GM19438 (cell line): ENCODE measurements at regions not wholly inside any gene's neighbourhood (a gene's known extent, or its start where the extent isn't known, plus 50 kb on each side); places are given as distances from the start of the nearest gene placed in this dataset.
A peak's percentile ranks its signal among the peaks of the same experiment; 100 is the strongest.

Experiments
- ATAC-seq: cut with Tn5 transposase; IDR thresholded peaks from one replicate; pipeline ENCODE4 v1.9.1; 2021; ENCODE audit warnings: low read depth; ENCODE audit not compliant: unreplicated experiment

DNA sequence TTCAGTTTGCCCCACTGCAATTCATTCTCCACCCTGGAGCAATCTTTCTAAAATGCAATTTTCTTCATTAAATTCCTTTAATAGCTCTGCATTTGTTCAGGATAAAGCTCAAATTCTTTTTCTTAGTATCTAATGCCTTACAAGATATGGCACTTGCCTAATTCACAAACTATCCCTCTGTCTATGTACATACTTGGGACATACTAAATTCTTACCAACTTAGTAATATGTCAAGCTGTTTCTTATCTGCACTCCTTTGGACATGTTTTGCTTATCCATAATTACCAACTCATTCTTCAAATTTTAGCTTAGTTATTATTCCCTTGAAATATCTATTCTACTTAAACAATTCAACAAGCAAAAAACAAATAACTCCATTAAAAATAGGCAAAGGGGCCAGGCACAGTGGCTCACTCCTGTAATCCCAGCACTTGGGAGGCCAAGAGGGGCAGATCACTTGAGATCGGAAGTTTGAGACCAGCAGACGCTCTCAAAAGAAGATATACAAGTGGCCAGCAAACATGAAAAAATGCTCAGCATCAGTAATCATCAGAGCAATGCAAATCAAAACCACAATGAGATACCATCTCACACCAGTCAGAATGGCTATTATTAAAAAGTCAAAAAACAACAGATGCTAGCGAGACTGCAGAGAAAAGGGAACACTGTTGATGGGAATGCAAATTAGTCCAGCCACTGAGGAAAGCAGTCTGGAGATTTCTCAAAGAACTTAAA is 96.9 kb downstream of the FAM76B start:
- ATAC-seq = no peak

DNA sequence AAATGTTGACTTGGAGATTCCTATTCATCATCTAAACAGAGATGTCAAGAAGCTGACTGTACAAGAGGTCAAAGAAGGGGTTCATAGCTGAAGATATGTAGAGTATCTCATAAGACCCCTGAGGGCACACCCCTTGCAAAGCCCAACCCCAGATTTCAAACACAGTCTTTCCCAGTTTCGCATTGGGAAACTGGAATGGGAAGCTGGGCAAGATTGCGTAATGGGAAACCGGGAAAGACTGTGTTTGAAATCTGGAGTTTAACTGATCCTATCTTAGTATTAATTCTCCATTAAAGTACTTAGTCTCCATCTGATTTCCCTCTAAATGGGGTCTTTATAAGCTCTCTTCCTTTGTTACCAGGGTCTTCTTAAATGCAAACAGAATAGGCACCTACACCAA is 99.5 kb downstream of the FAM76B start:
- ATAC-seq = no peak

DNA sequence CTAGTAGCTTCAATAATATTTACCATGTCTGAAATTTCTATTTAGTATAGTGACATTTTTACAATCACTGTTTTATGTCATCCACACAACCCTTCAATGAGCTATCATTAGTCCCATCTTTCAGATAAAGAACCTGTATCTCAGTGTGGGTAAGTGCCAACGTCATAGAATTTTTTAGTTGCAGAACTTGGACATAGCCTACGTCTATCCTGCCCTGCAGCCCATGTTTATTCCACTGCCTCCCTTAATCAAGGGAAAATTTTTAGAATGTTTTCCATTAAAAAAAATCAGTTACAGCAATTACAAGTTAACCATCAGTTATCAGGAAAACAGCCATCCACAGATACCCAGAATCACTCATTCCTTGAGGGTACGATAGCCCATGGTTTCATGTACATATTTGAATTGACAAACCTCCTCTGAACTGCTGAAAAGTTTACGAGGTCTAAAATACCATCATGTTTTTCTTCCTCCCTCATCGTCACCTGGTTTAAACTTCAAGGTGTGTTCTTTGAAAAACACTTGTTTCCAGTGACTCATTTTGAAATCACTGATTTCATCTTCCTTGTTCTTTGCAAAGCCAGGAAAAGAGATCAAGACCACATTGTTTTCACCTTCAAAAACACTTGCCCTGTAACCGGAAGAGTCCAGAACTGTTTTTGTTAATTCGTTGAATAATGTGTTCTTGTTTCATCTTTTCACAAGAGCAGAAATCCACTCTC is 100.9 kb downstream of the FAM76B start:
- no peak for ATAC-seq

DNA sequence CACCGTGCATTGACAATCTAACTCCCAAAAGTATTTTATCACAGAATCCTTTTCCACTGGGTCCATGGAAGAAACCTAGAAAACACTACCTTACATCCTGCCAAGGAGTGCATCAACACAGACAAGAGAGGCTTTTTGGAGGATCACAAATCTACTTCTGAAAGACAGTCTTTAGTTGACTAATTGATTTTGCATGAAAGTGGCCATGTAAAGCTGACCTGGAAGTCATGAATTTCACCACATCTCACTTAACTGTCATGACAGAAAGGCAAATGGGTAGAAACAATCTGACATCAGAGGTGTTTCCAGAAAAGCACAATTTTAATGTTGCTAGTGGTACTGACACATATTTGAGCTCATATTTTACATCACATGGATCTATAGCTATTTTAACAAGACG is 101.6 kb downstream of the FAM76B start:
- ATAC-seq = no peak

DNA sequence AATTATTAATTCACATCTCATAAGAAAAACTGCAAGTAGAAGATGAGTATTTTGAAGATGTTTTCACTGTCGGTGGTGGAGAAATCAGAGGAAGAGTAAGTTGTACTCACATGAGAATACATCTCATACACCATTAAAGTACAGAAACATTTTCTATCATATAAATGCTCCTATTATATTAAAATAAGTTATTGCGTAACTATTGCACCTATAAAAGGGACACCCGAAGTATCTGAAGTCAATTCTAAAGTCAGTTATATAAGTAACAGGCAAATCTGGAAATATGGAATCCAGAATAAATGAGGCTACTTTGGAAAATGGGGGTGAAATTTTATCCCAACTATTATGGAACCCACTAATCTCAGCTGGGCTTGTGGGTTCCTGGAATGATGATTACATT is 103.3 kb downstream of the FAM76B start:
- ATAC-seq = no peak

DNA sequence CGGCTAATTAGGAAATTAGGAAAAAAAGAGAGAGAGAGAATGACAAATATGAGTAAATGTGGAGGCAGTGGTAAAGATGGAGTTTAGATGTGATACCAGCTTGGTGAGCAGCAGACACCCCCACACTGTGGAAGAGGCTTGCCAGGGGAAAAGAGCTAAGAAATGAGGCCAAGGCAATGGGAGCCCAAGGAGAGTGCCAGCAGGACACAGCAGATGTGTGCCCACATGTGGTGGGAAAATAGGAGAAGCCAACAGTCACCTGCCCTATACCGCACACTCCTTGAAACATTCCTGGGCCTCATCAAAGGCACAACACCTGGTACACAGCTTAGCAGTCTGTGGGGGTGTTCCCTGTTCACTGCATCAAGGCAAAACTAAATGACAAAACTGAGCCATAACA is 104.9 kb downstream of the FAM76B start:
- ATAC-seq = no peak

DNA sequence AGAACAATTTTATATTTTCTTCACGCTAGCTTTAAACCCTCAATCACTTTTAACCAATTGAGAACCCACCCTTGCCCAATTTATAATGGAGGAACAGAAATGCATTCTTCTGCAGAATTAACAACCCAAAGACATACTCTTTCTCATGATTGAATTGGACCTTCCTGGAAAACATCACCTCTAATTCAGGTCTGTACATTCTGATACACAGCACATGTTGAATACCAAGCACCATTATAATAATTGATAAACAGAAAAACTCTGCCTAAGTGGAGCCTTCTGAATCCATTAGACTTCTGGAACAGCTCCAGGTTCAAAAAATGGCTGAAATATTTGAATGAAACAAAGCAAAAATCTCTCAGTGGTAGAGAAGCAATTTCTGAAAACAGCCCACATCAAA is 105.4 kb downstream of the FAM76B start:
- ATAC-seq = no peak

DNA sequence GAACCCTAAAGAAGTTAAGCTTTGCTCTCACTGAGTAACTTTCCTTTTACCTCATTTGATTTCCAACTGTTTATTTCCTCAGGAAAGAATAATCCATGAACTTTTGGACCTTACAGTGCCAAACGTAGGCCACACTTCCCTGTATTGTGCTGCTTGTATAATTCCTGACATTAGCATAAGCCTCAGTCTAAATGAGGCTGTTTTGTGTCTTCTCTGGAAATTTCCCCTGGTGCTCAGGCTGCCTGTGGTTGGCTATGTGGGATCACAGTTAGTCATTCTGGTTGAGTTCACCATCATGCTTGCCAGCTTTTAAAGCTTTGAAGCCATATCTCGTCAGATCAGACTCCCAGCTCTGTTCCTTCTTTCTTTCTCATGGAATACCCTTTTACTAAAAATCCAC is 107.0 kb downstream of the FAM76B start:
- ATAC-seq = no peak

DNA sequence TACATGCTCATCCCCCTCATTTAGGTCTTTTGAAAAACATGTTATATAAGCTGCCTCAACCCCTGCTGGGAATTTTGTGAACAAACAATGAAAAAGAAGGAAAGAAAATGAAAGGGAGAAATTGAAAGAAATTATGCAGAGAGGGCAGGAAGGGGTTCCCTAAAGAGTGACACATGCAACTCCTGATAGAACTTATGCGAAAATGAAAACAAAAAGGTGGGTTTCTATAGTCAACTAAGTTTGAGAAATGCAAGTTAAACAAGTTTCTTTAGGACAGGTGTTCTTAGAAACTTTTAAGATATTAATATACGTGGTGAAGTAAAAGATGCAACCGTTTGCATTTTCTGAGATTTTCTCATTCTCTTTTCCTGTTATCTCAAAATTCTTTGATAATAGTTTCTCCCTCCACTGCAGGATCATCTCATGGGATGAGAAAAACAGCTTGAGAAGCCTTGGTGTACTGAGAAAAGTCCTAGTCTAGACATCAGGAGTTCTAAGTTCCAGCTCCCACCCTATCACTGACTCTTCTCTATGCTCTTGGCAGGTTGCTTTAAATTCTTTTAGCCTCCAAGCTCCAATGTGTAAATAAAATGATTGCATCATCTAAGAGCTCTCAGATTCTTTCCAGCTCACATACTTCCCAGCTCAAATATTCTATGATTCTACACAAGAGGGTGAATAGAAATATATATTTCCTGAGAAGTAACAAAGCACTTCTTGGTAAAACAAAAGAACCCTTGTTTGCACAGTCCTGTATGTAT is 109.2 kb downstream of the FAM76B start:
- peak; percentile 92 for ATAC-seq

DNA sequence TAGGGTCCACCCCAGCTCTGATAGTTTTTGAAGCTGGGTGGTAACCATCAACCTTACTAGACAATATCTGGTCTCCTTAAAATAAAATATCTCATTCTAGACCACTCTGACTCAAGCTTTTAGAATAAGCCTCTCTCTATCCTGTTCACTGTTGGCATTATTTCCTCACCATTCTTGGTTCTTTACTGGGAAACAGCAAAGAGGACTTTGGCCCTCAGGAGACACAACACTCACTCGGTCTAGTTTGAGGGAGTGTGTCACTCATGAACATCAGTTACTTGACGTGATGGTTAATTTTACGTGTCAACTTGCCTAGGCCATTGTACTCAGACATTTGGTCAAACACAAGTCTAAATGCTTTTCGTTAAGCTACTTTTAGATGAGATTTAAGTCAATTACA is 110.6 kb downstream of the FAM76B start:
- ATAC-seq = no peak

DNA sequence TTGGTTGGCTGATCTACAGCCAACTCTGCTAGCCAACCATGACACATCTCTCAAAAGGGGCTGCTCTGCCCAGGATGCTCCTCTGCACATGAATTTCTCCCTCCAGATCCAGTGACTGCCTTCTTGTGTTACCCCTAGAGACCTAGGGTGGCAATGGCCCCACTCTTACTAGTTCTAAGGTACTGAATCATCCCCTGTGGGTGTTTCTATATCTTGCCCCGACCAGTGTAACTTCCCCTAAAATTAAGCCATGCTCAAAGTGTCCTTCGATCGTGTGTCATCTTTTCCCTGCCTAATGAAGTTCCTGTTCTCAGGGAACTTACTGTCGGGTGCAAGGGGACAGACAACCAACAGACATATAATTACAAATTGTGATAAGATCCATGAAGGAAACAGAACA is 113.3 kb downstream of the FAM76B start:
- no peak for ATAC-seq

DNA sequence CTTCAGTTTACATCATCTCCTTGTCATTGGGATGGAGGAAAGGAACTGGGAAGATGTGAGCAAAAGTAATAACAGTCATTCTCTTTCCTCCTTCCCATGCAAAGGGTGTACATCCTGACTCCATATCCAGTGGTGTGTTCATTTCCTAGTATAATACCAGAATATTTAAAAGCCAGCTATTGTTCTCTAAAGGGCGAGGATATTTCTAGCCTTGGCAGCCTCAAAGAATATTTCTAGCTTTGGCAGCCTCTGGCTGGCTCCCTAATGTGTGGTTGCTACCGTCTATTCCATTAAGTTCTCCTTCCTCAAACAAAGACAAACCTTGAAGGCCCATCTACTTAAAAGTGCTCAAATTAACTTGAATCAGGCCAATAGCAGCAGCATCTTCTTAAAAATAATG is 114.0 kb downstream of the FAM76B start:
- no peak for ATAC-seq

DNA sequence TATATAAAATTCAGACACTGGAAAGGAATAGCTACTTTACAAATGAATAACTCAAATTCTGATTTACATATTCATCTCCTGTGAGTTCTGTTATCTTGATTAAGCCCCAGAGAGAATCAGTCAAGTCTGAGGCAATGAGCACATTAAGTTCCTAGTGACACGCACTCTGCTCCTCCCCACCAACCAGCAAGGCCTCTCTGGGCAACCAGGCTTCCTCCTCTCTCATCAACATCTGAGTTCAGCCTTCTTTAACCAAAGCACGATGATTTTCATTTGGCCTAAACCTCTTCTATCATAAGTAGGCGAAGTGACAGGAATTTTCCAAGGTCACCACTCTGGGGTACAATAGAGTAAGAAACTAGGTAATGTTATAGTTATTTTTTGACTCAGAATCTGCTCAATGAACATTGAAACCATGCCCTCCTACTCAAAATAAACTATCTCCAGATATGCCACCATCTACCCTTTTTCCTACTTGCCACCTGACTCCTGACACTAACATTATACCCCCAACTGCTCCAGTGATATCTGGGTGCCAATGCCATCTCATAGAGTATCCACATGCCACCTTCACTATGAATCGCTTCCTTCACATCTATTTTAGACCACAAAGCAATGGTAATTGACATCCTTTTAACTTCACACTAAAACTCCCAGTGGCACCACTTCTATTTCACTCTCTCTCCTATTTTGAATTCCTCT is 114.8 kb downstream of the FAM76B start:
- ATAC-seq = no peak

DNA sequence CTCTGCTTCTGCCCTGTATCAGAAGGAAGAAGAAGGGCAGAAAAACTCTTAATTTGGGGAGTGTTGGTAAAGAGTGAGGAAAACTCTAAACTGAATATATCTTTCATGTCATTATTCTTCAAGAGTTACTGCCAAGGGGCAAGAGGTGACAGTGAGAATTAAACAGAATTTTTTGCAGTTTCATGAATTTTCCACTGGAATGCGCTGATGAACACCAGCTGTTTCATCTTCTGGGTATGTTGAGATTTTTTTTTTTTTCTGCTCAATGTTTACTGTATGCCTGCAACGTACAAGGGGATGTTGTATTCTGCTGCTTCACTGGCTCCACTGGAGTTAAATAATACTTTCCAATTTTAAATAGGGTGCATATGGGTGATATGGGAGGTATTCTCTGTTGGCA is 117.8 kb downstream of the FAM76B start:
- no peak for ATAC-seq

DNA sequence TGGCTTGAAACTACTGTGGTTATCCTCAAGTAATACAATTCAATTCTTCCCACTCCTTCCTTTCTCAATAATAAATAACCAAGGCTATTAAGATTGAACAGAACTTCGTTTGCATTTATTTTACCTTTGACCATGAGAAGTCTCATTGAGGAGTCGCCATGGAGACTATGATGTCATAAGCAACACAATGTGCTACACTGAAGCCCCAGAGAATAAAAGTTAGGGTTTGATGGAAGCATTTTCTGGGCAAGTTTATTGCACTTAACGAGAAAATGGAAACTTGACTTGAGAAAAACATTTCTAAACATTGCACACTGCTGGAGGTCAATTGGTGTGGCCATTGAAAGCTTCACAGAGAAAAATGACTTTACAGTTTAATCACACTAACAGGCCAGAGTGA is 121.5 kb downstream of the FAM76B start:
- no peak for ATAC-seq

DNA sequence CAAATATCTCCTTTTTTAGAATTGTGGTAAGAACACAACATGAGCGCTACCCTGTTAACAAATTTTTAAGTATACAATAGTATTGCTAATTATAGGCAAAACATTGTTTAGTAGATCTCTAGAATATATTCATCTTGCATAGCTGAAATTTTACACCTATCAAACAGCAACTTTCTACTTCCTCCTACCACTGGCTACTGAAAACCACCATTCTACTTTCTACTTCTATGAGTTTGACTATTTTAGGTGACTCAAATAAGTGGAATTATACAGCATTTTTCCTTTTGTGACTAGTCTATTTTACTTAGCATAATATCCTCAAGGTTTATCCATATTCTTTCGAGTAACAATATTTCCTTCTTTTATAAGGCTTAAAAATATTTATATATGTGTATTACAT is 128.4 kb downstream of the FAM76B start:
- no peak for ATAC-seq

DNA sequence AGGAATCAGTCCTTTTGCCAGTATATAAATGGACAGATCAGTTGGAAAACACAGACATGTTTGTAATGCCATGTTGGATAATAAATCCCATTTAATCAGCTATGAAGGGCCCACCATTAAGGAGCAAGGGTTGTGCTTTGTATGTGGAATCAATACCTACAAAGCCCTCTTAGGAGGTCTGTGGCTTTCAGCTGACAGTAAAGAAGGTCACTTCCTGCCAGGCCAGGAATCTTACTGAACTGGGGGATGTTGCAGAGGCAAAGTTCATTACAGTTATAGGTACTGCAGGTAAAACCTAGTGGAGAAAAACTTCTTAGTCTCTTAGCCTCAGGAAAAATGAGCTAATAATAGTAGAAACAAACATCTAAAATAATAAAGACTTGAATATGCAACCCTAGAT is 129.5 kb downstream of the FAM76B start:
- ATAC-seq = no peak

DNA sequence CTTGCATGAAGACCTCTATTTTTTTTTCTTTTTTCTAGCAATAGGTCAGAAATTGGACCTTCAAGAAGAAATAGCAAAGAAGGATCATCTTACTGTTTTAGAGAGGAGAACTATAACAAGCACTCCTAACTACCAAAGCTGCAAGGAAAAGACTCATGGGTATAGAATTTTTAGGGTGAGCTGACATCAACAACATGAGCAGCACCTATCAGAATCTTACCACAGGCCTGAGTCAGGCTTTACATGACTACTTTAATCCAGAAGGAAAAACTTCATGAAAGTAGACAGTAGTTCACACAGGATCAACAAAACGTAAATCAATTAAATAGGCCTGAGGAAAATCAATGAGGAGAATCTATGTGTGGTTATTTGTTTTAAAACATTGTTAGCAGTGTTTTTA is 130.5 kb downstream of the FAM76B start:
- ATAC-seq = no peak

DNA sequence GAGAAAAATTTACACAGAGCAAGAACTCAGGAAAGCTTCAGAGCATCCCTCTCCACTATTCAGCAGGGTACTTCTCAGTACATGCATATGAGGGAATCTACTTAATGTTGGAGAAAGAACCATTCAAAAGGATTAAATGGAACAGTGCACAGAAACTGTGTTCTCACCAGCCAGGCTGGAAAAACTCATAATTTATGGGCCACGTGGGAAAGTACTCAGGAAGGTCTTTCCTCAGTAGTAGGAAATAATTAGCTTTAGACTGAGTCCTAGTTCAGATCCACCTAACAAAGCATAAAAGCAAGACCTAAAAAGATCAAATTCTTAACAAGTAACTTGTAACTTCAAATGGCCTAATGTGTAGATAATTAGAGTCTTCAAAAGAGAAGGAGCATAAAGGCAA is 134.0 kb downstream of the FAM76B start:
- no peak for ATAC-seq

DNA sequence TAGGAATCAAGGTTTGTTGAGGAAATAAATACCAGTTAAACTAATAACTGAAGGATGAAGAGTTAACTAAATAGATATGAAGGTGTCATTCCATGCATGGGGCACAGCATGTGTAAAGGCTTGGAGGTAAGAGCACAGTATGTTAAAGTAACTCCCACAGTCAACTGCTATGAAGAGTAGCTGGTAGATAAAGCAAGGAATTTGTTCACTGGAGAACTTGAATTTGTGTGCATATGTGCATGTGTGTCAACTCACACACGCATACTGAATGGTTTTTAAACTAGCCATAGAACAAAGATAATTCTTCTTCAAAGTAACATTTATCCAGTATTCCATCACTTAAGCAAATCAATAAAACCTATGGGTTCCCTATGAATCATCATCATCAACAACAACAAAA is 135.9 kb downstream of the FAM76B start:
- no peak for ATAC-seq

DNA sequence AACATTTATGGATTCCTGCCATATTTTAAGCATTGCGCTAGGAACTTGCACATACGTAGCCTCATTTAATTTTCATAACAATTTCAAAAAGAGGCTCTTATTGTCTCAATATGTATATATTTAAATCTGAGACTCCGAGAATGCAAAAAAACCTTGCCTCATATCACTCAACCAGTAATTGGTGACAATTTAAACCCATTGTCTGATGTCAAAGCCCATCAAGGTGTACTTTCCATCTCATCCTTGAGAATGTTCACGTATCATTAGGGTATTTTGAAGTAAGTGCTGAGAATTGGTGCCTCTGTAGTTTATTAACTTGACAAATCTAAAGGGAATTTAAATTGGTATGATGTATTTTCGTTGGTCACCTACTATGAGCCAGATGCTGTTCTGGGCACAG is 136.5 kb downstream of the FAM76B start:
- ATAC-seq = no peak
